ENCODE measurements at regions not wholly inside any gene's neighbourhood (a gene's known extent, or its start where the extent isn't known, plus 50 kb on each side); places are given as distances from the start of the nearest gene placed in this dataset.

DNA sequence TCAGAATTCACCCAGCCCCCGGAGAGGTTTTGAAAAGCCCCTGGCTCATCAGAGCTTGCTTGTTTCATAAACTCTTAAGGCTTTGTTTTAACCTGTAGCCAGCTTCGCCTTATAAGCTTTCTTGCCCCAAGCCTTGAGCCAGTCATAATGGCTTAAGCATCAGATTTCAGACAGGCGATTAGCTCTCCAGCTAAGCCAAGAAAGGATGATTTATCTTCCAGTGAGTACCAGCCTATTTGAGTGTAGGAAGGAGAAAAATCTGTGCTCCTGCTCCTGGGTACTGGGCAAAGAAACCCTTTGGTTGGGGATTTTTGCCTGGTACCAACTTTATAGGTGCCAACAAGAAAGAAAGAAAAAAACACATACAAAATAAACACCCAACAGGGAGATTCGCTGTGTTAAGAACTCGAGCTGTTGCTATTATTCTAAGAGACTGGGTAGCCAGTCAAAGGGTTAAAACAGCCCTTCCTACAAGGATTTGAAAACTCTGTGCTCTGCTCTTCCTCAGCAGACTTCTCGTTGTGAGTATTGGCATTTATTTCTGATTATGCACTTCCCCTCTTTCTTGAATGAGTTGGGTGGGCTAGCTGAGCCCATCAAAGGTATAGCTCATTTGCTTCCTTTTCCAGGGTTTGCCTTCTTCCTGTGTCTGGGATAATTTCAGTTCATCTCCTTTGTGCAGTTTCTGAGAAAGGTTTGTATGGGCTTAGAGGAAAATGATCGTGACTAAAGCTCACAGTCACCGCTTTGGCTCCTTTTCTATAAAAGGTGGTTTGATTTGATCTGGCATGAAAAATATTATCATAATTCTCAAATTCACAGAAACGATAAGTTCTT lies 157.2 kb upstream of the DMRT1 start:
- no peak overlapping the region for H3K4me2 ChIP-seq (ENCODE audit: control insufficient read depth, insufficient read depth)
- no TSS peak for BruUV-seq (replicated peaks)
- DNase-seq (ENCODE audit: low read depth, low spot score) (no peak), ATAC-seq (no peak), FAIRE-seq (no peak)
- WGBS (ENCODE audit: insufficient coverage, insufficient replicate concordance, low lambda C conversion rate, missing lambda C conversion rate), result 10% methylated on average over 9 of the region's 9 CpGs
- H3K4me3 ChIP-seq, result no peak overlapping the region
- ChIA-PET SMC1A (ENCODE audit: uncharacterized antibody, unreplicated experiment) (interaction anchor here (1.1 kb wide), 1 partner anchor 53 kb away, joined by 3 read pairs; no protein-coding TSS in a partner anchor), POLR2A (no interaction called here), RAD21 (ENCODE audit: unreplicated experiment) (no interaction called here), CTCF (interaction anchor here (0.5 to 0.8 kb wide), 2 partner anchors 154 to 197 kb away, joined by 3 to 4 read pairs; no protein-coding TSS in a partner anchor)
- H3K4me1 ChIP-seq (ENCODE audit: control insufficient read depth, insufficient read depth, low read length), result no peaks in the 10 kb centered on the region
- H2AFZ ChIP-seq (ENCODE audit: control insufficient read depth, low read depth, low read length), result no peak overlapping the region
- TF ChIP-seq ZNF217 (IDR thresholded peaks at IDR 0.05) (no peak), BACH1 (IDR thresholded peaks at IDR 0.05; ENCODE audit: borderline replicate concordance) (no peak), MTA2 (IDR thresholded peaks at IDR 0.05; ENCODE audit: low read depth) (no peak), MEF2A (IDR thresholded peaks at IDR 0.05; ENCODE audit: insufficient read depth, low read depth, low read length) (no peak), MYB (IDR thresholded peaks at IDR 0.05; ENCODE audit: borderline replicate concordance, low read depth, low read length) (no peak), RCOR1 (conservative IDR thresholded peaks at IDR 0.05; ENCODE audit: low read depth, low read length) (no peak), YBX1 (IDR thresholded peaks at IDR 0.05) (no peak), CUX1 (IDR thresholded peaks at IDR 0.05; ENCODE audit: insufficient replicate concordance, low read depth, low read length) (no peak), YY1 (IDR thresholded peaks at IDR 0.05; ENCODE audit: low read depth, low read length) (no peak), BMI1 (IDR thresholded peaks at IDR 0.05; ENCODE audit: borderline replicate concordance) (no peak), MXI1 (IDR thresholded peaks at IDR 0.05; ENCODE audit: low read depth, low read length) (no peak), HDGF (IDR thresholded peaks at IDR 0.05) (no peak), TCF12 (IDR thresholded peaks at IDR 0.05; ENCODE audit: low read depth, low read length) (no peak), CBX3 (IDR thresholded peaks at IDR 0.05; ENCODE audit: borderline replicate concordance, low read depth) (no peak), HCFC1 (IDR thresholded peaks at IDR 0.05; ENCODE audit: low read length) (no peak), BRCA1 (IDR thresholded peaks at IDR 0.05; ENCODE audit: low read depth, low read length) (no peak)
- no peaks in the 10 kb centered on the region for H3K9me3 ChIP-seq (replicated peaks; ENCODE audit: control insufficient read depth, insufficient read depth, low read length)
- no peaks in the 10 kb centered on the region for H3K79me2 ChIP-seq (ENCODE audit: control insufficient read depth, insufficient read depth, low read length)
- no peaks in the 10 kb centered on the region for H4K20me1 ChIP-seq (ENCODE audit: control insufficient read depth, insufficient read depth)
- in situ Hi-C loops (cut with MboI), result no loop called here
- no peak overlapping the region for H3K9ac ChIP-seq (ENCODE audit: control insufficient read depth, insufficient read depth, low read length)
- H3K27ac ChIP-seq (ENCODE audit: control insufficient read depth, insufficient read depth), result no peak overlapping the region
- no peaks in the 10 kb centered on the region for H3K36me3 ChIP-seq (ENCODE audit: control insufficient read depth in 2 of 2, insufficient read depth in 2 of 2, low read length in 1 of 2)
- H3K27me3 ChIP-seq (replicated peaks in 1 of 2; ENCODE audit: control insufficient read depth in 2 of 2, insufficient read depth in 2 of 2, low read length in 1 of 2), result peaks cover 0 to 4% of the 10 kb centered on the region in 2 experiments; a peak in 1 of 4 replicates
- intact Hi-C loops (cut with micrococcal nuclease; ENCODE audit: unreplicated experiment), result loop anchor here (10.0 kb wide), 1 partner anchor 951 kb away; no protein-coding TSS in a partner anchor

All from GM12878 (cell line).